HG03558 (cell line): ENCODE measurements at regions not wholly inside any gene's neighbourhood (a gene's known extent, or its start where the extent isn't known, plus 50 kb on each side); places are given as distances from the start of the nearest gene placed in this dataset.

Experiments
- ATAC-seq: cut with Tn5 transposase; IDR thresholded peaks from one replicate; pipeline ENCODE4 v1.9.1; 2021; ENCODE audit warnings: moderate number of reproducible peaks; ENCODE audit not compliant: unreplicated experiment; ENCODE audit errors: extremely low read depth

DNA sequence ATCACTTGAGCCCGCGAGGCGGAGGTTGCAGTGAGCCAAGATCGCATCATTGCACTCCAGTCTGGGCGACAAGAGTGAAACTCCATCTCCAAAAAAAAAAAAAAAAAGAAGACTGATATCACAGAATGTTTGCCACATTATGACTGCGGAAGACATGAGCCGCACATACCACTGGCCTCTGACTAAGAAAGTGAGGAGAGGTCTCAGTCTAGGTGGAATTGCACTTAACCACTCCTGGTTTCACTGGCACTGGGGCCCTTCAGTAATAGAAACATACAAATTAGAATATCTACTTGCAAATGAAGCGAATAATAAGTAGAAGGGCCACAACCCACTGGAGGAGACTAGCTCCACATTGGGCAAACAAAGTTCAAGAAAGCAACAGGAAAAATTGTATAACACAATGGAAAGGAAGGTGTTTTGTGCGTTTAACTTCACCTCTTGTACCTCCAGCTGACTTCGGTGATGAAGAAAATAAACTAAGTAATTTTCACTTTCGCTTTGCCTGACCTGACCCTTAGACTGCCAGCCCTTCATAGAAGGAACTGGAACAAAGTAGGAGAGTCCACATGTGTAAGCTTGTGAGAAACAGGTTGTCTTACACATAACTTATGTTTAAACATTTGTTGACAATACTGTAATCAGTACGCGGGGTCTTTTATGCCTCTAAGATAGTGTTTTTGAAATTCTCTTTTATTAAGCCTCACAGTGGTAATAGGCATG, 147.5 kb upstream of the TSHZ2 start:
- ATAC-seq: no peak

DNA sequence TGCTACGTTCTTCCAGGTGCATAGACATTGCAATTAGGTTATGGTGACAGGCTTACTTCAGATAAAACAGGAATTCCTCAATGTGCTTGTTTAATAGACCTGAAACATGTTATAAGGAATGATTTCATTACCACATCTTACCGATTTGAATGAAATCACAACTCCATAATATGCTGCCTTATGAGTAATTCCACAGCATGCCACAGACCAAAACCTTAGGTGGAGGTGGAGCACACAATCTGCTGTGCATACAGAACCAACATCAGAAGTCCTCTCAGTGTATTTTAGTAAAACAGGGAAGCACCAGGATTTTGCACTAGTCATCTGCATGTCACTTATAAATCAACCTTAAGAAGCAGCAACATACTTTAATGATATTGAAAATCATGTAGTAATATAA, 148.9 kb upstream of the TSHZ2 start:
- ATAC-seq: no peak

DNA sequence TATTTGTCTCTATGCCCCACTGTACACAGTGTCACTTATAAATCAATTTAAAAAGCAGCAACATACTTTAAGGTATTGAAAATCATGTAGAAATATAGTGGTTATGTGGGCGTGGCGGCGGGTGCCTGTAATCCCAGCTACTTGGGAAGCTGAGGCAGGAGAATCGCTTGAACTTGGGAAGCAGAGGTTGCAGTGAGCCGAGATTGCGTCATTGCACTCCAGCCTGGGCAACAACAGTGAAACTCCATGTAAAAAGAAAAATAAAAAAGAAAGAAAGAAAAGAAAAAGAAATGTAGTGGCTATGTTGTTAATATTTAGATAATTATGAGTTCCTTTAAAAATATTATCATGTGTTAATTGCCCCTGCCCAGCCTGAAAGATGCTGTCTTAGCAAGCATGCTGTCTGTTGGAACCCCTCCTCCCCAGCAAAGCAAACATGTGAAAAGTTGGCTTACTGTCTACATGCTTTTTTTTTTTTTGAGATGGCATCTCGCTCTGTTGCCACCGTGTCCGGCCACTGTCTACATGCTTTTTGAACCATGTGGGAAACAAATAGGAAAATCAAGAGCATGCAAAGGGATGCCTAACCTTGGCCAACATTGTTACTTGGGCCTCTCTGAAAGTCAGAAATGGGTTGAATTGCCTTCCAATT, 151.4 kb upstream of the TSHZ2 start:
- ATAC-seq: no peak

DNA sequence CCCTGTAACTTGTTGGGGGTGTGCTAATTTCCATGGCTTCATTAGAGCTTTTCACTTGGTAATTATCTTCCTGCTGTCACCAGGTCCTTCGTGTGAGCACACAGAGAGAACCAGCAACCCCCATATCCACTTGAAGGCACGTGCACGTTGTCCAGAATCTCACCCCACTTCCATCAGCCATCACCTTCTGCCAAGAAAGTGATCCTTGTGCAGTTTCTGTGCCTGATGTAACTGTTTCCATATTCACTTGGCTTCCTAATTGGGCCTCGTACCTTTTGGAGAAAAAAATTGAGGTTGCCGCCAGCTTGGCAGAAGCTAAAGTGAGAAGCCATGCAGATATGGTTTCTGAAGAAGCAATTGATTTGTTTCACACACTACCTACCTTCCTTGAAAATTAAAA, 153.7 kb upstream of the TSHZ2 start:
- no peak for ATAC-seq

GRCh38 chr20:52817981-52818380, 154.2 kb upstream of the TSHZ2 start:
- no peak for ATAC-seq

DNA sequence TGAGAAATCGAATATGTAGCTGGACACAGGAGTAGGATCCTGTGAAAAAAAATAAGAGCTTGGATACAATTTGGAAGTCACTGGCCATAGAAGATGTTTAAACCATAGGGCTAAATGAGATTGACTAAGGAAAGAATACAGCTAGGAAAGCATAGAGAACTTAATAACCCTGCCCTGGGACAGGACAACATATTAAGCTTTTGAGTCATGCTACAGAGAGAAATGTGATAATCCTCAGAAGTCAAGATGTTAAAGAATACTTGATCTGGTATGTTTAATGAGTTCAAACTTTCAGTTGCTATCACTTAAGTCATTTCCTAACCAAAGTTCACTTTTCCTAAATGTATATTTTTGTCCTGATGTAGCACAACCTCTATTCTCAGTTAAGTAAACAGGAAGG, 154.6 kb upstream of the TSHZ2 start:
- ATAC-seq: no peak

DNA sequence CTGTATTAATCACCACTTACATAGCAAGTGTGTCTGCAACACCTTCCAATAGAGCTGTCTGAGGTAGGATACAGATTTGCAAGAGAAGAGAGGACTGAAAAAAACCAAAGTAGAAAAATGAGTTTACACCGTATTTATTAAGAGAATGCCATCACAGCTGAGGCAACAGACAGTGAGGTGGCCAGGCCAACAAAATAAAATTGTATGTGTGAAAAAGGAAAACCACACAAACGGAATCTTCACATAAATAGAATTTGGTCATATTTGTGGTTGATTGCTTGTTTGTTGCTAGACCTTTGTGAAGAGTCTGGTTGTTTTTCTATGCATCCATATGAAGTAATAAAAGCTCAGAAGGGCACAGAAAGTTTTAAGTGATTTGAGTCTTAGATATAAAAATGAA, 157.8 kb upstream of the TSHZ2 start:
- ATAC-seq: no peak

DNA sequence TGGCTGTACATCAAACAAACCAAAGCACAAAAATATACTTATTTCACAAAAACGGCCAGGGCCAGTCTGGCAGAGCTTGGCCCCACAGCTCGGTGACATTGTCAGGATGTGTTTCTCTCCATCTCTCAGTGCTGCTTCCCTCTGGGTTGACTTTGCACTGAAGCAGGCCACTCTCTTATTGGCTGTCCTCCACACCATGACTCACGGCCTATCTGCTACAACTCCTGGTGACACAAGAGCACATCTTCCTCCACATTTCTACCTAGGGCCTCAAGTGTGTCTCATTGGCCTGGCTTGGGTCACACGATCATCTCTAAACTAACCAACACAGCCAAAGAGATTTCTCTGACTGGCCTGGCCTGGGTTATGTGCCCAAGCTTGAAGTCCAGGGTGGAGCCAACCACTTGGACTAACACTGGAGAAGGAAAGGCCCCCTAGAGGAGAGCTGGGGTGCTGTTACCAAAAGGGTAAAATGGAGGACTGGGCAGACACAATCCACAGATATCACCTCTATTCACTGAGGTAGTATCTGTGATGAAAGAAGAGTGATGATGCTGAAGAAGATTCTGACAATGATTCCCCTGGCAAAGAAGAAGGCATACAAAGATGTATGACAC, 159.8 kb upstream of the TSHZ2 start:
- ATAC-seq: no peak

DNA sequence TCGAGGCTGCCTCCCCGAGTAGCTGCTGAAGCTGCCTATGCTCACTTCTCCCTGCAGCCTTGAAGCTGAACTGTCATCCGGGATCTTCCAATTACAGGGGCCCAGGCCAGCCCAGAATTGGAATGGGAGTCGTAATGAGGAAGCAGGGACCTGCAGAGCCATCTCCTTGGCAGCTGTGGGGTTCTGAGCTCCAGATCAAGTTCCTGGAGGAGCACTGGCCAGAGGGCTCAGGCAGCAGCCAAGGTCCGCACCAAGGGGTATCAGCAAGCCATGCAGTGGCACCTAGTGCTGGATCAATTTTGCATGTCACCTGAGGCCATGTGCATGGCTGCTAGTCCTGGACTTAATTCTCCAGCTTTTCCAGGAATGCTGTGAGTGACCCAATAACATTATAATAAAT, 163.2 kb upstream of the TSHZ2 start:
- no peak for ATAC-seq

GRCh38 chr20:52806918-52807317, 165.2 kb upstream of the TSHZ2 start:
- ATAC-seq: no peak

- no peak for ATAC-seq
Observed at GRCh38 chr20:52805843-52806242, 166.3 kb upstream of the TSHZ2 start.

DNA sequence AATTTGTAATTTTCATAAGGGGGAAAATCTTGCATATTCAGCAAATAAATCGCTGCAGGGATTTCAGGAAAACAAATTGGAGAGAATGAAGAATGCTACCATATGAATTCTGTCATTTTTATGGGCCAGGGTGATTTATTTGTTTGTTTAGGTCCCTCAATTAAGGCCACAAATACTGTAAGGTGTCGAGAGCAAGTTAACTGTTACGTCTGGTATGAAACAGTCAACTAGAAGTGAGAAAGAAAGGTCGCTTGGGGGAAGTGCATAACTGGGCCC, 166.9 kb upstream of the TSHZ2 start:
- ATAC-seq: no peak

DNA sequence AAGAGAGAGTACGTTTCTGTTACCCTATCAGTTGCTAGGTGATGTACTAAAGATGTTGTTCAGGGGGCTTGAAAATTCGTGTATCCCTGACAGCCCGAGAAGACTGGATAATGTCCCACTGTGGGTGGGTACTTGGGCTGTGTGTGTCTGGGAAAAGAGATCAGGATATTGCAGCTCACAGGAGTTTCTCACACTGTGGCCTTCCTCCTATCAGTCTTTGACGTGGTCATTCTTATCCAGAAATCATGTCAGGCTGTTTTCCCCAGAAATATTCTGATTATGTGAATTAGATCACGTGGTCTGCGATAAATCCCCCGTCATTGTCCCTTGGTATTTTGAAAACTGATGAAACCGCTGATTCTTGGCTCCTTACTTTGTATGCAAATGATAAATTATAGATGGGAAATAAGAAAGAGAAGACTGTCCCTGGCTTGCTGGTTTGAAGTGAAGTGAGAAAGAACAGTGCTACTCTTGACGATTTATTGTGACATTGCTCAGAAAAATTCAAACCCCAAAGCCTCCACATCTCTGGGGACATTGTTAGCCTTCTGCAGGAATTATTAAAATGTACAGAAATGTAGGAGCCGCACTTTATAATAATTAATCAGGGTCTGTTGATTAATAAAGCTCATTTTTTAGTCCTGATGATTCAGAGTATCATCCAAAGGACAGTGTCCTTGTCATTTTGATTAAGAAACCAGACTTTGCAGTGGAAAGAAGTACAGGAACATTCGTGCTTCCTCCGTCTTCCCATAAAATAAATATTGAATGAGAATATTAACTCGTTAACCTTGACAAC, 167.5 kb upstream of the TSHZ2 start:
- no peak for ATAC-seq

GRCh38 chr20:52801628-52802006, 170.5 kb upstream of the TSHZ2 start:
- no peak for ATAC-seq

DNA sequence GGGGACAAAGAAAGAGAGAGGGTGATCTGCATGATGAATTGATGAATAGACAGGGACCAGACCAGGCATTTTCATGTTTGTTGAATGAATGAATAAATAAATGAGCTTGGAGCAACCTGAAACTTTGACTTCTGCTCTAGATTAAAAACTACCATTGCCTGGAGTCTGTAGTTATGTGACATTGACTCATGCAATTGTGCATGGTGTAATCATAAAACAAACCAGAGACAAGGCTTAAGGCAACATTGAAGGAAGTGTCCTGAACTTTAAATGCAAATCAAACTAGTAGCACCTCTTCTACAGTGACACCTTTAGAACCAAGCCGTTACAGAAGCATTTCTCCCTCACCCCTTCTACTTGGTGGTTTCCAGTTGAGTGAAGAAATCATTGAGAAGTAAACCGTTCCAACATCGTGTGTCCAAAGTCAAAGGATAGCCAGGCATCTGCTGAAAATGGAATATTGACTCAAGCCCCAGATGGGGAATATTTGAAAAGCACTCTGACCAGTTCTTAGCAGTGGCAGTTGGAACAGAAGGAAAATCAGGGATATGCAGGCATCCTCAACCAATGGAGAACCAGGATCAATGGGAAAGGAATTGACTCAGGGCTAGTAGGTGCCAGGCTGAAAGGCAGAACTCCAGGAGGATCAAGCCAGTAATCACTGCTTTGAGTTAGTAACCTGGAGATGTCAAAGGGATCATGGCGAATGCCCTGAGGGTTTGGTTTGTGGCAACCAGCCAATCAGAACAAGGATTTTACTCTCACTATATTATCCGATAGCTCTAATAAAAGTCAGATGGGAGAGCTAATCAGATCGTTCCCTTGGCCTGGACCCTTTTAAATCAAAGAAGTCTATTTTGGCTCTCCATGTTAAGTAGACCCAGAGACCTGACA, 171.2 kb upstream of the TSHZ2 start:
- ATAC-seq: no peak

- no peak for ATAC-seq
Observed at GRCh38 chr20:52799130-52799529, 173.0 kb upstream of the TSHZ2 start.

- no peak for ATAC-seq
Observed at GRCh38 chr20:52798124-52798523, 174.0 kb upstream of the TSHZ2 start.

DNA sequence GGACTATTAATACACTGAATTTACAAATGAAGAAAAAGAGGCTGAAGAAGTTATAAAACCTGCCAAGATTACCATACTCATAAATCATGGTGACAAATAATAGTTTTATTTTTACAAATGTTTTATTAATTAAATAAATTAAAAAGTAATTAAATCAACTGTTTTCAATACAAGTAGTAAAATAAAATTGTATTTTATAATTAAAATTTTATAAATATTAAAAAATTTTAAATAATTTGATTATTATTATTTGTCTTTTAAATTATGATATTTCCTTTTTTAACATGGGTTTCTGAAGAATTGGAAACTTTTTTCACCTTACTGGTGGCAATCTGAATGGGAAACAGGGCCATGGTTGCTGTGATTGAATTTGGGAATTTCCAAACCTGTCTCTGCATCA, 177.3 kb upstream of the TSHZ2 start:
- no peak for ATAC-seq

DNA sequence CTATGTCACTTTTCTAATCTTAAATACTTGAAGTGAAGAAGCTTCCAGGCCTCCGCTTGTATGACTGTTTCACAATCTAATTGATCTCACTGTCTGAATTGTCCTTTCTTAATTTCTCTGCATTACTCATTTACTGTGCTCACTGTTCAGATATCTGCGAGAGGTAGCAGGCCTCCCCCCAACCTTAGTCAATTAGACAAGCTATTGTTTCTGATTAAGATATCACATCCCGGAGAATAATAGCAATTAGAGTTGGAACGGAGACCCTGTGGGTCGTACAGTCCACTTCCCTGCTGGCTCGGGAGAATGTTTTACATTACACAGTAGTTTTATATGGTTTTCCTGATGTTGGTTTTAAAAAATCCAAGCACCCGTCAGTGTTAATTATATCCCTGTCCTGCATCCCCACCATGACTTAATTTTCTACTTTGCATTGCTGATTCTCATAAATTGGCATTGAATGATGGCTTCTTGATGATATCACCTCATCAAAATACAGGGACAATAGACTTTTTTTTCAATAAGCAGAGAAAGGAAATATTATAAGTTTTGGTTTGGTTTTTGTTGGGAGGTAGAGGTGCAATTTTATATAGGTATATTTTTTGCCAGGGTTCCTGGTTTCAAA, 178.7 kb upstream of the TSHZ2 start:
- ATAC-seq: no peak

DNA sequence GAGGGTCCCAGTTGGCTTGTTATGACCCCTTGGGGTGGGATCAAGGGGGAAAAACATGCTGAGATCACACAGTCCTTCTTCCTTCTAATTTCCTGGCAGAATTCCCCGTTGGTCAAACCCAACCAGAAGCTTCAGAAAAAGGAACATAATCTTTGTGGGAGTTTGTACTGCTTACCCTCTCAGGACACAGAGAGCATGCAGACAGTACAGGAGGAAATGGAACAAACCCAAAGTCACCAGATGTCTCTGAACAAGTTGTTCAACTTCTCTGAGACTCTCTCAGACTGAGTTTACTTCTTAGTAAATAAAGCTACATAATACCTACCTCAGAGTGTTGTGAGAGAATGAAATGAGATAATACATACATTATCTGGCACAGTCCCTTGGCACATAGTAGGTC, 181.1 kb upstream of the TSHZ2 start:
- no peak for ATAC-seq
